ENCODE measurements at regions not wholly inside any gene's neighbourhood (a gene's known extent, or its start where the extent isn't known, plus 50 kb on each side); places are given as distances from the start of the nearest gene placed in this dataset.

- TF ChIP-seq POLR2AphosphoS5 (IDR thresholded peaks at IDR 0.05; ENCODE audit: low read depth) (no peak), CTCF (IDR thresholded peaks at IDR 0.05; ENCODE audit: insufficient read depth, low read length) (no peak), GABPA (IDR thresholded peaks at IDR 0.05; ENCODE audit: low read depth) (no peak), REST (IDR thresholded peaks at IDR 0.05; ENCODE audit: insufficient replicate concordance, low read depth) (no peak), SPI1 (IDR thresholded peaks at IDR 0.05; ENCODE audit: borderline replicate concordance, low read depth) (no peak)
Observed at GRCh38 chr3:191768421-191768820, 307.5 kb downstream of the PYDC2 start.
